ENCODE measurements at regions not wholly inside any gene's neighbourhood (a gene's known extent, or its start where the extent isn't known, plus 50 kb on each side); places are given as distances from the start of the nearest gene placed in this dataset.

- no peak for TF ChIP-seq REST (IDR thresholded peaks at IDR 0.05; ENCODE audit: insufficient read depth in 1 of 2, low read depth in 2 of 2, low read length in 2 of 2)
- no peak for TF ChIP-seq POLR2AphosphoS5 (IDR thresholded peaks at IDR 0.05; ENCODE audit: low read depth, low read length)
- TF ChIP-seq SIN3A (IDR thresholded peaks at IDR 0.05; ENCODE audit: borderline replicate concordance, insufficient read depth, low read length): no peak
- no peak for TF ChIP-seq TAF1 (IDR thresholded peaks at IDR 0.05; ENCODE audit: borderline replicate concordance, insufficient read depth, low read length)
These were observed 145.0 kb upstream of the MITF start for GRCh38 chr3:69594286-69594685.

Data from PFSK-1 (cell line).